ENCODE measurements at regions not wholly inside any gene's neighbourhood (a gene's known extent, or its start where the extent isn't known, plus 50 kb on each side); places are given as distances from the start of the nearest gene placed in this dataset.

- ChIA-PET POLR2A (ENCODE audit: unreplicated experiment) (no interaction called here), CTCF (no interaction called here)
- no peaks in the 10 kb centered on the region for H3K9me3 ChIP-seq (ENCODE audit: insufficient read depth, low read depth)
- no peaks in the 10 kb centered on the region for H3F3A ChIP-seq (ENCODE audit: insufficient read depth, low read depth)
- H3K9me2 ChIP-seq (ENCODE audit: insufficient read depth), result no peaks in the 10 kb centered on the region
- no peaks in the 10 kb centered on the region for H3K36me3 ChIP-seq (ENCODE audit: low read depth)
- TF ChIP-seq, protein P1, sequence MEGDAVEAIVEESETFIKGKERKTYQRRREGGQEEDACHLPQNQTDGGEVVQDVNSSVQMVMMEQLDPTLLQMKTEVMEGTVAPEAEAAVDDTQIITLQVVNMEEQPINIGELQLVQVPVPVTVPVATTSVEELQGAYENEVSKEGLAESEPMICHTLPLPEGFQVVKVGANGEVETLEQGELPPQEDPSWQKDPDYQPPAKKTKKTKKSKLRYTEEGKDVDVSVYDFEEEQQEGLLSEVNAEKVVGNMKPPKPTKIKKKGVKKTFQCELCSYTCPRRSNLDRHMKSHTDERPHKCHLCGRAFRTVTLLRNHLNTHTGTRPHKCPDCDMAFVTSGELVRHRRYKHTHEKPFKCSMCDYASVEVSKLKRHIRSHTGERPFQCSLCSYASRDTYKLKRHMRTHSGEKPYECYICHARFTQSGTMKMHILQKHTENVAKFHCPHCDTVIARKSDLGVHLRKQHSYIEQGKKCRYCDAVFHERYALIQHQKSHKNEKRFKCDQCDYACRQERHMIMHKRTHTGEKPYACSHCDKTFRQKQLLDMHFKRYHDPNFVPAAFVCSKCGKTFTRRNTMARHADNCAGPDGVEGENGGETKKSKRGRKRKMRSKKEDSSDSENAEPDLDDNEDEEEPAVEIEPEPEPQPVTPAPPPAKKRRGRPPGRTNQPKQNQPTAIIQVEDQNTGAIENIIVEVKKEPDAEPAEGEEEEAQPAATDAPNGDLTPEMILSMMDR (conservative IDR thresholded peaks at IDR 0.05), result no peak
- TF ChIP-seq EZH2 (IDR thresholded peaks at IDR 0.05; ENCODE audit: low read depth), result no peak
- intact Hi-C loops (cut with micrococcal nuclease; ENCODE audit: unreplicated experiment), result no loop called here
- no peak overlapping the region for H2AFZ ChIP-seq
- no peak overlapping the region for H3K4me3 ChIP-seq
- H4K20me1 ChIP-seq (ENCODE audit: insufficient read depth), result no peaks in the 10 kb centered on the region
- H3K27me3 ChIP-seq (ENCODE audit: insufficient read depth, low read depth), result no peaks in the 10 kb centered on the region
- H3K27ac ChIP-seq, result no peak overlapping the region
- no peak overlapping the region for H3K4me2 ChIP-seq
- no TSS peak for BruUV-seq (replicated peaks)
- no peak for DNase-seq
- no peaks in the 10 kb centered on the region for H3K4me1 ChIP-seq (replicated peaks; ENCODE audit: insufficient read depth)
- H3K79me2 ChIP-seq (ENCODE audit: low read depth), result no peaks in the 10 kb centered on the region
Measured at GRCh38 chr9:31606678-31607077, 777.8 kb upstream of the ACO1 start.

GRCh38 chr9:31608416-31608815 is 776.0 kb upstream of the ACO1 start:
- no TSS peak for BruUV-seq (replicated peaks)
- Histone ChIP-seq H3K36me3 (ENCODE audit: low read depth) (no peaks in the 10 kb centered on the region), H3K4me3 (no peak overlapping the region), H4K20me1 (ENCODE audit: insufficient read depth) (no peaks in the 10 kb centered on the region), H3K9me2 (ENCODE audit: insufficient read depth) (no peaks in the 10 kb centered on the region), H3K27me3 (ENCODE audit: insufficient read depth, low read depth) (no peaks in the 10 kb centered on the region), H3K27ac (no peak overlapping the region), H3K79me2 (ENCODE audit: low read depth) (no peaks in the 10 kb centered on the region), H3K9me3 (ENCODE audit: insufficient read depth, low read depth) (no peaks in the 10 kb centered on the region), H2AFZ (no peak overlapping the region), H3F3A (ENCODE audit: insufficient read depth, low read depth) (no peaks in the 10 kb centered on the region), H3K4me1 (replicated peaks; ENCODE audit: insufficient read depth) (no peaks in the 10 kb centered on the region), H3K4me2 (no peak overlapping the region)
- CTCF ChIA-PET, result no interaction called here
- POLR2A ChIA-PET (ENCODE audit: unreplicated experiment), result interaction anchor here (0.6 kb wide), 1 partner anchor 11 kb away, joined by 4 read pairs; no protein-coding TSS in a partner anchor
- peak; percentile 6 to 37 for DNase-seq
- TF ChIP-seq, protein P1 (conservative IDR thresholded peaks at IDR 0.05), result no peak
- TF ChIP-seq EZH2 (IDR thresholded peaks at IDR 0.05; ENCODE audit: low read depth), result no peak
- intact Hi-C loops (cut with micrococcal nuclease; ENCODE audit: unreplicated experiment), result no loop called here

DNA sequence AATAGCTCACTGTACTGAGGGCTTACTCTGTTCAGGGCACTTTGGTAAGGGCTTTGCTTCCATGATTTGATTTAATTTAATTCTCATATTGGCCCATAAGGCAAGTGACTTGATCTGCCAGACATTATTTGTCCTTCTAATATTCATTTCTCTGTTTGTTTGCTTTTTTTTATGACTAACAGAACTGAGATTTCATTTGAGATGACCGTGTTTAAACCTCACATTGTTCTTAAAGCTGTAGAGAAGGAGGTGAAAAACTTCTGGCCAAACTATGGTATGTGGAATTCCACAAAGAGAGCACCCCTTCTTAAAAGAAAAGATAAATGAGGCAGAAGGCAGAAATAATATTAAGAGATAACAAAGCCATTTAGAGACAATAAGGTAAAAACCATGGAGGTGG is 775.6 kb upstream of the ACO1 start:
- no peak for DNase-seq
- TF ChIP-seq, protein P1 (conservative IDR thresholded peaks at IDR 0.05), result no peak
- TF ChIP-seq EZH2 (IDR thresholded peaks at IDR 0.05; ENCODE audit: low read depth), result no peak
- Histone ChIP-seq H3F3A (ENCODE audit: insufficient read depth, low read depth) (no peaks in the 10 kb centered on the region), H3K9me2 (ENCODE audit: insufficient read depth) (no peaks in the 10 kb centered on the region), H3K4me3 (no peak overlapping the region), H3K79me2 (ENCODE audit: low read depth) (no peaks in the 10 kb centered on the region), H3K36me3 (ENCODE audit: low read depth) (no peaks in the 10 kb centered on the region), H3K4me1 (replicated peaks; ENCODE audit: insufficient read depth) (no peaks in the 10 kb centered on the region), H3K9me3 (ENCODE audit: insufficient read depth, low read depth) (no peaks in the 10 kb centered on the region), H2AFZ (peak overlapping the region; percentile 68; the same call in 1 of the 2 replicates), H3K27ac (no peak overlapping the region), H4K20me1 (ENCODE audit: insufficient read depth) (no peaks in the 10 kb centered on the region), H3K4me2 (no peak overlapping the region), H3K27me3 (ENCODE audit: insufficient read depth, low read depth) (no peaks in the 10 kb centered on the region)
- no TSS peak for BruUV-seq (replicated peaks)
- intact Hi-C loops (cut with micrococcal nuclease; ENCODE audit: unreplicated experiment), result no loop called here
- ChIA-PET CTCF (no interaction called here), POLR2A (ENCODE audit: unreplicated experiment) (interaction anchor here (0.6 kb wide), 1 partner anchor 680 kb away, joined by 3 read pairs; no protein-coding TSS in a partner anchor)

Data from PC-9 (cell line).